HFF-Myc (cell line): ENCODE measurements at regions not wholly inside any gene's neighbourhood (a gene's known extent, or its start where the extent isn't known, plus 50 kb on each side); places are given as distances from the start of the nearest gene placed in this dataset.

ENCODE experiments used
- DNase-seq: peaks from one replicate; pipeline ENCODE4 v3.0.0-alpha.2; 2011; ENCODE audit warnings: low read depth; ENCODE audit errors: extremely low read depth
- H3K4me3 ChIP-seq: replicated peaks from 2 replicates; pipeline ENCODE4 v1.5.1; 2011; ENCODE audit warnings: low read depth, mild to moderate bottlenecking, control low read depth, low read length
- TF ChIP-seq, protein P1 (sequence below): IDR thresholded peaks from 2 replicates; pipeline ENCODE4 v1.5.1; 2012; ENCODE audit warnings: mild to moderate bottlenecking, low read depth, low read length, control low read depth; ENCODE audit errors: missing control alignments

- TF ChIP-seq, protein P1, sequence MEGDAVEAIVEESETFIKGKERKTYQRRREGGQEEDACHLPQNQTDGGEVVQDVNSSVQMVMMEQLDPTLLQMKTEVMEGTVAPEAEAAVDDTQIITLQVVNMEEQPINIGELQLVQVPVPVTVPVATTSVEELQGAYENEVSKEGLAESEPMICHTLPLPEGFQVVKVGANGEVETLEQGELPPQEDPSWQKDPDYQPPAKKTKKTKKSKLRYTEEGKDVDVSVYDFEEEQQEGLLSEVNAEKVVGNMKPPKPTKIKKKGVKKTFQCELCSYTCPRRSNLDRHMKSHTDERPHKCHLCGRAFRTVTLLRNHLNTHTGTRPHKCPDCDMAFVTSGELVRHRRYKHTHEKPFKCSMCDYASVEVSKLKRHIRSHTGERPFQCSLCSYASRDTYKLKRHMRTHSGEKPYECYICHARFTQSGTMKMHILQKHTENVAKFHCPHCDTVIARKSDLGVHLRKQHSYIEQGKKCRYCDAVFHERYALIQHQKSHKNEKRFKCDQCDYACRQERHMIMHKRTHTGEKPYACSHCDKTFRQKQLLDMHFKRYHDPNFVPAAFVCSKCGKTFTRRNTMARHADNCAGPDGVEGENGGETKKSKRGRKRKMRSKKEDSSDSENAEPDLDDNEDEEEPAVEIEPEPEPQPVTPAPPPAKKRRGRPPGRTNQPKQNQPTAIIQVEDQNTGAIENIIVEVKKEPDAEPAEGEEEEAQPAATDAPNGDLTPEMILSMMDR = no peak
- no peak overlapping the region for H3K4me3 ChIP-seq
- no peak for DNase-seq
Observed at GRCh38 chr2:223155956-223156355, 104.0 kb downstream of the KCNE4 start.

DNA sequence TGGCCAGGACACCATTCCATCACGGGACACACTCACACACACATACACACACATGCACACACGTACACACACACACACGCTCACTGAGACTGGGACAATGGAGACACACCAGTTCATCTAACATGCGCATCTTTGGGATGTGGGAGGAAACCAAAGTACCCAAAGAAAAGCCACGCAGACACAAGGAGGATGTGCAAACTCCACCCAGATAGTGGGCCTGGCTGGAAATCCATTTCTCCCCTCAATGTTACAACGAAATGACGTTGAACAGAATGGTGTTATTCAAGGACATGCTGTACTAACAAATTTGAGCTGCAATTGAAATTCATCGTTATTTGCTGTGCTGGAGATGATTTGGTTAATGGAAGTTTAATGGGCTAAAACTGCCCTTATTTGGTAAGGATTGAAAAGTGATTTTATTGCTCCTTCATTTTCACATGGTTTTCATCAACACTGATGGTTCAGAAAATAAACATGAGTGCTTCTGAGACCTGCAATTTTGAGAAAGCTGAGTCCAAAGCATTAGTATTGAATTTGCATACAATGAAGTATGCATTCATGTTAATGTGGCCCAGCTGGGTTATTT is 110.0 kb downstream of the KCNE4 start:
- H3K4me3 ChIP-seq = no peak overlapping the region
- TF ChIP-seq, protein P1 = no peak
- DNase-seq = no peak

- TF ChIP-seq, protein P1 = no peak
- H3K4me3 ChIP-seq = no peak overlapping the region
- no peak for DNase-seq
Observed at GRCh38 chr2:223165423-223166214, 113.6 kb downstream of the KCNE4 start.

GRCh38 chr2:223166215-223166493 is 114.2 kb downstream of the KCNE4 start:
- no peak for DNase-seq
- TF ChIP-seq, protein P1 = no peak
- no peak overlapping the region for H3K4me3 ChIP-seq

DNA sequence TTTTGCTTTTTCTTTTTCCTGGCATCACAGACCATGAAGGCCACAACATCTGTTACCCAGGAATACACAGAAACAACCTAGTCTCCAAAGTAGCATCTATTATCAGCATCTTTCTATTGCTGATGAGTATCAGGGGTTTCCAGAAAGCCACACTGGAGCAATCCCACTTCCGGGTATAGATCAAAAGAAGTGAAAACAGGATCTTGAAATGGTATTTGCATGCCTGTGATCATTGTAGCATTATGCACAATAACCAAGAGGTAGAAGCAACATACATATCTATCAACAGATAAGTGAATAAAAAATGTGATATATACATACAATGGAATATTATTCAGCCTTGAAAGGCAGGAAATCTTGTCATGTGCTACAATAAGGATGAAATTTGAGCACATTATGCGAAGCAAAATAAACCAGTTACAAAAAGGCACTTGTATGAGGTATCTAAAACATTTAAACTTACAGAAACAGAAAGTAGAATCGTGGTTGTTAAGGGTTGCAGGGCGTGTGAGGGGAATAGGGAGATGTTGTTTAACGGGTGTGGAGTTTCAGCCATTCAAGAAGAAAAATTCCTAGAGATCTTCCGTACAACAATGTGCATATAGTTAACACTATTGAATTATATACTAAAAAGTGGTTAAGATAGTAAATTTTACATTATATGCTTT is 115.1 kb downstream of the KCNE4 start:
- TF ChIP-seq, protein P1 = no peak
- no peak for DNase-seq
- no peak overlapping the region for H3K4me3 ChIP-seq

- TF ChIP-seq, protein P1 = no peak
- DNase-seq = no peak
- no peak overlapping the region for H3K4me3 ChIP-seq
Observed at GRCh38 chr2:223169830-223170605, 118.0 kb downstream of the KCNE4 start.
